IPS-NIHi7 (cell line): ENCODE measurements at regions not wholly inside any gene's neighbourhood (a gene's known extent, or its start where the extent isn't known, plus 50 kb on each side); places are given as distances from the start of the nearest gene placed in this dataset.

Experiments
- DNase-seq: peaks from one replicate; pipeline ENCODE4 v3.0.0; 2012; ENCODE audit warnings: mixed read lengths; ENCODE audit errors: extremely low spot score

DNA sequence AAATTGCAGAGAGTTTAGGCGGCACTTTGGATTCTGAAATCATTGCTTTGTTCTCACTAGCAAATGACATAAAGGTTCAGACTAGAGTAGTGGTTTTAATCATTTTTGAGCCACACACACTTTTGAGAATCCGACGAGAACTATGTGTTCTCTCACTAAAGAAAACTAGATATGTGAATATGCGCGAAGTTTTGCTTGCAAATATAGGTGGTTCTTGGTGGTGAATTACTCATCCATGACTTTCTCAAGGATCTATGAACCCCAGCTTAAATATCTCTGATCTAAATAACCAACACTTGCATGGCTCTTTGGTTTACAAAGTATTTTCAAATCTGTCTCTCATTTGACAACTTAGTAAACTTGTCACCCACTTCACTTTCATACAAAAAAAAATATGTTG lies 54.8 kb downstream of the NOG start:
- DNase-seq, result no peak

DNA sequence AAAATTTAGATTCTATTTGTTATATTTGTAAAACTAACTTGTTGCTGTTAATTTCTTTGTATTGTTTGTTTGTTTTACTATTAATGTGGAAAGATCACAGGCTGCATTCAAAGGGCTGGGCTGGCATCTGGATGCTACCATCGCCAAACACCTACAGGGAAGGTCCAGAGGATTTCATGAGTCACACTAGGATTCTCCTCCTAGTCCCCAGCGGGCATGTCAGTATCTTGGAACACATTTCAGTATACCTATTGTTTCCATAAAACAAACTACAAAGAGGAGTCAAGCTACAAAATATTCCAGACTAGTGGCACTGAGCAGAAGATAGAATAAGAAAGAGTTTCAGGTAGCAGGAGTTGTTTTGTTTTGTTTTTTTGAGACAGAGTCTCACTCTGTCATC lies 55.3 kb downstream of the NOG start:
- DNase-seq, result no peak

DNA sequence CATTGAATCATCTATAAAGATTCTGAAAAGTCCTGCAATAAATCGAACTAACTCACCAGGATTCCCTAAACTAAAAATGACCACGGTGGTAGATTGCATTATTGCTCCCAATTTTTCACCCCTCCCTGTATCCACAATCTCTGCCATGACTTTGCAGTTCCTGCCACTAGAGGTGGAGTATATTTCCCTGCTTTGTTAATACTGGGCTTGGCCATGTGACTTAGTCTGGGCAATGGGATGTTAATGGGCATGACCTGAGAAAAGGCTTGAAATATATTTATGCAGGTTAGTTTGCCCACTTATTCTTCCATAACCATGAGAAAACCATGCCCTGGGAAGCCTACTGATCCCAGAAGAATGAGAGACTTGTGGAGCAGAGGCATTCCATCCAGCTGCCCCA lies 59.1 kb downstream of the NOG start:
- no peak for DNase-seq

DNA sequence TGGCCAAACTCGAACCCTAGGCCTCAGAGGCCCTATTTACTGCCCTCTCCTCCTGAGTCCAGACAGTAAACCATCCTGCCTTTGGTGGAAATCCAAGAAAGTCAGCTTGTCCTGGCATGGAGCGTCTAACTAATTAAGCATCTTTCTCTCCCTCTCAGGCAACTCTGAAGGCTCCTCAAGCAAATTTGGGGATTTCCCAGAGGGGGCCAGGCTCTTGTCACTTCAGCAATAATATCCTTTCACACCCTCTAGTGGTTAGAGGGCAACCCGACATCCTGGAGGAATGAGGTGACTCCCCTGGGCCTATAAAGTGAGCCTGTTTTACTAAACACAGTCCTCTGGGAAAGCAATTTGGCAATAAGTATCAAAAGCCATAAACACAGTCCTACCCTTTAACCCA lies 60.4 kb downstream of the NOG start:
- peak; percentile 81 for DNase-seq

DNA sequence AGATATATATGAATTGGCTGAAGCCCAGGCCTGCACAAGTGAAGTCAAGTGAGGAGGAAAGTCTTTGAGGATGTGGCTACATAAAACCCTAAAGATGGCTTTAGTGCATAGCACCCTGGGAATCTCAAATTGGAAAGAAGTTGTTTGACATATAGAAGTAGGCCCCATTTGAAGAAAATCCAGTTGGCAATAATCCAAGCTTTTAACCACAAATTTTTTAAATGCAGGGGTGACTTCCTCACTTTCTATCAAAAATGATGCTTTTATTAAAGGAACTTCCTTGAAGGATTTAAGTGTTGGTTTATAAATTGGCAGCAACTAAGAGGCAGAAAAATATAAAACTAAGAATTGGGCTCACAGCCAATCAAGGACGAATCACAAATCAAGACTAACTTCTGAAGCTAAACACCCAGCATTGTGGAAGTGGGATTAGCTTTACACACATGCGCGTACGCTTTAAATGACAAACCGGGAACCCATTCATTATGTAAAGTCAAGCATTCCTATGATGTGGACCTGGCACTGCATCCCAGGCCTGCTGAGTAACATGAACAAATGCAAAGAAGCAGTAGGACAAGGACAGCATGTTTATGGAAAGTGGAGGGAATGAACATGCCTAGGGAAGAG lies 63.3 kb downstream of the NOG start:
- no peak for DNase-seq

DNA sequence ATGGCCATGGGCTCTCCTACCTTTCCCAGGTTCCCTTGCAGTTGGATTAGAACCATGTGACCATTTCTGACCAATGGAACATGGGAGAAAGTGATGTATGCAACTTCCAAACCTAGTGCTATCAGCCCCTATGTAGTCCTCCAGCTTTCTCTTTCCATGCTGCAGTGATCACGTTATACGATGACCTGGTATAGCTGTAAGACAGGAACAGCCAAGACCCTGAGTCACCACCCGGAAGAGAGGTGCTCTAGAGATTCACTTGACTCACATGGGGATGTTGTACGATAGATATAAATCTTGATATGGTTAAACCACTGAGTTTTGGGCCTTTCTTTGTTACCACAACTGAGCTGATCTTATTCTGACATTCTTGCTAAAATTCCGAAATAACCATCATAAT lies 65.1 kb downstream of the NOG start:
- no peak for DNase-seq

DNA sequence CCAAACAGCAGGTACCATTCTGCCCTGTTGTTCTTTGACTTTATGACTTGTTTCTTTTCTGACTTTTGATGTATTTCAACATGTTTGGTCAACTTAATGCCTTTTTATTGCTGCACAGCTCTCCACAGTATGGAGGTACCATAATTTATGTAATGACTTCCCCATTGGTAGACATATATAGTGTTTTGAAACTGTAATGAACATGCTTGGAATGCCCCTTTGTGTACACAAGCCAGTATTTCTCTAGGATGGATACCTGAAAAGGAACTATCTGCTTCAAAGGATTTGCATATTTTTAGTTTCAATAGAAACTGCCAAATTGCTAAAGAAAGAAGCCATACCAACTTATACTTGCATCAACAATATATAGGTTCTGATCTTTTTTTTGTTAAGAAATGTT lies 66.1 kb downstream of the NOG start:
- DNase-seq, result no peak

DNA sequence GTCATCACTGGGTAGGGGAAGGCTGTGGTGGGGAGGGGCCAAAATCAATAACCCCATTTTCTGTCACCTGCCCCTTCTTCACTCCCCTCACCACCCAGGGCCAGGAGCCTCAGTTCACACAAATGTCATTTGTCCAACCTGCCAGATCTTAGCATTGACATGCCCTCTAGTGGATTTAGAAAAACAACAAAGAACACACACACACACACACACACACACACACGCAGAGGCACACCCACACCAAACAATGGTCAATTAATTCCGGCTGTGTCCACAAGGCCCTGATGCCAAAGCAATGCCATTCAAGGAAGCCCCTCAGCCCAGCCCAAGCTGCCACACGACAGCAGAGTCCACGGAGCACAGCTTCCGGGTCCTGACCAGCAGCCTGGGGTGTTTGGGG lies 68.4 kb downstream of the NOG start:
- no peak for DNase-seq

DNA sequence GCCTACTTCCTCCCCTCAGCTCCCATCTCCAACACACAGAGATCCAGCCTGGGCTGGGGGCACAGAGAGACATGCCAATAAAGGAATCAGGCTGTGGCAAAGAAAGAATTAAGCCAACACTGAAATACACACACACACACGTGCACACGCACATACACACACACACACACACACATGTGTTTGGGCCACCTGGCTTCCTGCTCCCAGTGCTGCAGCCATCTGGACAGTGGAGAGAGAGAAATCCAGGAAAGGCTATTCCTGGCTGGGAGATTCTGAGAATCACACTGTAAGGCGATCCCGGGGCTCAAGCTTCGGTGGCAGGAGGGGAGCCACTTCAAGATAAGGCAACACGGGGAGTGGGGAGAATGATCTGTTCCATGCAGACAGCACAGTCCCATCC lies 72.4 kb downstream of the NOG start:
- no peak for DNase-seq

DNA sequence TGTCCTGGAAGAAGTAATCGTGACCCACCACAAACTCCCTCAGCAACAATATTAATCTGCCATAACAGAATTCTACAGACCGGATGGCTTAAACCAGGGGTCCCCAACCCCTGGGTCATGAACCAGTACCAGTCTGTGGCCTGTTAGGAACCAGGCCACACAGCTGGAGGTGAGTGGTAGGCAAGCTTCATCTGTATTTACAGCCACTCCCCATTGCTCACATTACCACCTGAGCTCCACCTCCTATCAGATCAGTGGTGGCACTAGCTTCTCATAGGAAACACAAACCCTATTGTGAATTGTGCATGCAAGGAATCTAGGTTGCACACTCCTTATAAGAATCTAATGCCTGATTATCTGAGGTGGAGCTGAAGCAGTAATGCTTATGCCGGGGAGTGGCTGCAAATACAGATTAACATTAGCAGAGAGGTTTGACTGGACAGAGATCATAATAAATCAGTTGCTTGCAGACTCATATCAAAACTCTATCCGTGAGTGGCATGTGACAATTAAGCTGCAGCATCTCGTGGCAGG lies 74.5 kb downstream of the NOG start:
- no peak for DNase-seq

DNA sequence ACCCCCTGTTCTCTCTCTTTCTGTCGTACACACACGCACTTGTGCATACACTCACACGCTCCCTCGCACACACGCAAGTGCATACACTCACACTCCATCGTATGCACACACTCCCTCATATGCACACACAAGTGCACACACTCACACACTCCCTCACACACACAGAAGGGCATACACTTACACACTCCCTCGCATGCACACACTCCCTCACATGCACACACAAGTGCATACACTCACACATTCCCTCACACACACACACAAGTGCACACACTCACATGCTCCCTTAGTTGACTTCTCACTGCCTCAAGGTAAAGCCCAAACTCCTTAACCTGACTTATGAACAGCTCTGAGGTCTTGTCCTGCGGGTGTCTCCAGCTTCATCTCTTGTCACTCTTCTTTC lies 78.7 kb downstream of the NOG start:
- no peak for DNase-seq

DNA sequence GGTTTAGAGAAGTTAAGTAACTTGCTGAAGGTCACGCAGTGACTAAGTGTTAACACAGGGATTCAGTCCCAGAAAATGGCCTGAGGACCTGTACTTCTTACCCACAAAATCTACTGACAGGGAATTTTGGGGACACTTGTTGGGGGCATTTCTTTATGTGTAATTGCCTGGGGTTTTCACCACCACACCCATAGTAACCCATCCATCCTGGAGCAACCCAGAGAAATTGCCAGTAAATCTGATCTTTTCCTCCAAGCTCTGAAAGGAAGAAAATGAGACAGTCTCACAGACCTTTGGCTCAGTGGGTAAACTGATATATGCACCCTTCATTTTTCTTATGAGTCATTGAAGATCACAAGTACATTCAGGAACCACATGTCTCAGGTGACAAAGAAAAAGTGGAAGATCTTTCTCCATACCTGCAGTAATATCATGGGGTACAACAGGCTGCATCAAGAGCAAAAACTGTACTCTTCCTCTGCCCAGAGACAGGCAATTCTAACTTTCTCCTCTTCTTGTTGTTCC lies 81.0 kb downstream of the NOG start:
- DNase-seq, result no peak

DNA sequence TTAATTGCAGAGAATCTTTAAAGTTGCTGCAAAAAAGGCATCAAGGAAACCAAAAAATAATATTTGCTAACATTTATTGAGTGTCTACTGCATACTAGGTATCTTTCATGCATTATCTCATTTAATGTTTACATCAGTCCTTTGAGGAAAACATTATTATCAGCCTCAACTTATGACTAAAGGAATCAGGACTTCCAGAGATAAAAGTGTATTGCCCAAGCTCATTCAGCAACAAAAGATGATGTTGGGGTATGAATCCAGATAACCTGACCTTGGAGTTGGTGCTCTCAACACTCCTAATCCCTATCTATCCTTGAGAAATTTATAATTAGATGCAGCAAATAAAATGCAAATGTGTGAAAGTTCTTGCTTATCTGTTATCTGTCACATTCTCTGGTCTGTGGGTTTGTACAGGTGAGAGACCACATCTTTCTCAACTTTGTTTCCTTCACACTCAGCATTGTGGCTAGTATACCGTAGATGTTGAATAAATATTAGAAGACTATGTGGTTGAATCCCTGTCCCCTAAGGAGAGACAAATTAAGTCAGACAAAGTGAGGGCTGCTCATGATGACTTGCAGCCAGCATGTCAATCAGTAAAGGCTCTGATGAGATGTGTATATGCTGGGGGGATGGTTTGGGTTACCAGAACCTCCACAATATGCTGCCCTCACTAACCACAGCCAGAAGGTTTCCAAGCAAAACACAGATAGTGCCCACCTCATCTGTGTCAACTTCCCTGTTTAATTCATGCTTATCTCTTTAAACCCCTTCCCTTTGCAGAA lies 82.6 kb downstream of the NOG start:
- no peak for DNase-seq

DNA sequence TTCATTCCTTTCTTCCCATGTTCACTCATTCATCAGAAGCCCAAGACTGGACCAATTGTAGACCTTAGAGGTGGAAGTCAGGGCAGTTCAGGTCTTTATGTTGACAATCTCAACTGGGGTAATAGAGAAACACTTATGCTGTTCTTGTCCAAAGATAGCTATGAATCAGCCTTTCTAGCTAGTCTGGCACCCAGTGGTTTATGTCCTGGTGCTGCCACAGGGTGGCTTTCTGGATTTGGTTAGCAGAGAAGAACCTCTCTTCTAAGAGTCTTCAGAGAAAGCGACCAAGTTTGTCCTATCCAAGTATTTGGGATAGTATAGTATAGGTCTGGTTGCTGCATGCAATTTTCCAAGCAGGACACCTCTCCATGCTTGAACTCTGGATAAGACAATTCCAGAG lies 83.3 kb downstream of the NOG start:
- no peak for DNase-seq

DNA sequence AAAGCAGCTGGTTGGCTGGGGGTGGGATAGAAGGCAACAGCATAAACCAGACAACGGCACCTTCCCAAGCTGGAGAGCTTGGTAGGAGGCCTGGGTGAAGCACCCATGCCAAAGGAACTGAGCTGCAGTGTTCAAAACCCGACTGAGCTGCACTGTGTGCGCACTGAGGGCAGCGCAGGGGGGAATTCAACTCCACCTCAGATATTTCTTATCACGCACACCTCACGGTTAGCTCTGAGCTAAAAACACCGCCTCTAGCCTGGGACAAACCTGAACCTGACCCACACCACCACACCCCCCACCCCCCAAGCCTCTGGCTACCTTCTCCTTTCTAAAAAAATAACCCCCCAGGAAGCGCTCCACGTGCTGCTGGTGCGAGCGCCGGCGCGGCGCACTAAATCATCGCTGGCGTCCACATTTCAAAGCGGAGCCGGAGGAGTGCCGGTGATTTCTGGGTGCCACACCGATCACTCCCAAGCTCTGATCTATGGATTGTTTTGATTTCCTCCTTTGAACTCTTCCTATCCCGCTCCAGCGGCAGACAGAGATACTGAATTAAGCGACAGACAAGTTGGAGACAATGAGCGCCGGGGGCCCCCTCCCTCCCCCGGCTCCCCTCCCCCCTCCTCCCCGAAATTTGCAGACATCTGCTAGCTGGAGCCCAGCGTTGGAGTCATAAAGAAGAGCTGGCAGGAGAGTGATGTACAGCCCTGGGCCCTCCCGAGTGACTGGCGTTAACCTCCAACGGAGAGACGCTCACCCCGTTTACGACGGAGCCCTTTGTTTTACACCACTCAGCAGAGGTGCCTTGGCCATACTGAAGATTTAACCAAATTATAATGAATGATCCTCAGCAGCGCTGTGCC lies 85.0 kb downstream of the NOG start:
- peak; percentile 30 for DNase-seq

DNA sequence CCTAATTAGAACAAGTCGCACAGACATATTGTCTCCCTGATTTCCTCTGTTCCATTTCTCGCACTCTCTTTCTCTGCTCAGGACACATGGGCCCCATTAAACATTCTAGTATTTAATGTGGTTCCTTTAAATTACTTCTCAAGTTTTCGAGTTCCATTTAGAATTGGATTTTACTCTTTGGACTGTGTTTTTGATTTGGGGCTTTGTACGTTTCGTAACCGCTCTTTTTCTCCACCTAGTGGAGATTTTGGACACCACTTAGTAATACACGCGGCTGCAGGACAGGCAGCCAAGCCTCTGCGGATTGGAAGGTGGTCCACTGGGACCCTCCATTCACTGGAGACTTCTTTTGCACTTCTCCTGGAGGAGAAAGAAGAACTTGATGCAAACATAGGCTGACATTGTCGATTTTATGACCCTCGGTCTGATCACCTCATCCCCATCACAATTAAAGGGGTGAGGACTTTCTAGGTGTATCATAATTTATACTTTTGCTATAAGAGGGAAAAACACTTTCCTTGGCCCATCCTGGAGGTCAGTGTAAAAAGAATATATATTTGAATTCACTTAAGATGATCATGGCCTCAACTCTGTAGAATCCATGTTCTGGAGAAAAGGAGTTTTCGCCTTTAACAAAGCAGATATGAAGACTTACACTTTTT lies 85.7 kb downstream of the NOG start:
- peak; percentile 68 for DNase-seq

DNA sequence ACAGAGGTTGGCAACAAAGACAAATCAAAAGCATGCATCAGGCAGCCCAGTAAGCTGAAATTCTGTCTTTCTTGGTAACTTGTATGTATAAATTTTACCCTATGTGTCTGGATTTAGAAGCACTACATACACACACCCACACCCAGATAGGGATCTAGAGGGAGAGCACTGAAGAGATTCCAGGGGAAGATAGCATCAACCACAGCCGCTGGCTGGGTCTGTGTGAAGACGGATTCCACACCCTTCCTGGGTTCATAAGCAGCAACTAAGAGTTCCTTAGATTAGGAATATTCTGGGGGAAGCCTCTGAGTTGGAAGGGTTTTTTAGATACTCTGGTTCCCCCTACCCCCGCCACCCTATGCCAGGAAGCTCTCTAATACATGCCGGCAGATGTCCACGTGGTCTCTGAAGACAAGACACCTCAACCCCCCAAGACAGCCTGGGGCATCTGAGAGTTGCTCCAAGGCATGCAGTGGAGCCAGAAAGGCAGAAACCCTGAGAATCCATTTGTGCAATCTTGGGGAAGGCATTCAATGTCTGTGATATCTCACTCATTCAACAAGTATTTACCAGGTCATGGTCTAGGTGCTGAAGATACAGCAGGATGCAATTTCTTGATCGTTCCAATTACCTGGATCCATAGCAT lies 86.4 kb downstream of the NOG start:
- no peak for DNase-seq

DNA sequence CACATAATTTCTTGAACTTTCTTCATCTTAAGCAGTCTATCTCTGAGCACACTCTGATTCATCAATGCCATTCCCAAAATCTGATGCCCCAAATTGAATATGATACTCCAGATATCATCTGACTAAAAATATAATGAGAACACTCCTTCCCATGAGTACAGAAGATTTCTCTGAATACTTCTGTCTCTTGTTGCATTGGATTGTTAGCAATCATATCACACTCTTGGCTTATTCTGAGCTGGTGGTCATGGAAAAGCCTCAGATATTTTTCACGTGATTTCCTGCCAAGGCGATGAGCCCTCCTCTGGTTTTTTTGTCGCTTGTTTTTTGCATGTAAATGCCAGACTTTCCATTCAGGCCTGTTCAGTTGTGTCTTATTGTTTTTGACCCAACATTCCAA lies 87.2 kb downstream of the NOG start:
- no peak for DNase-seq

DNA sequence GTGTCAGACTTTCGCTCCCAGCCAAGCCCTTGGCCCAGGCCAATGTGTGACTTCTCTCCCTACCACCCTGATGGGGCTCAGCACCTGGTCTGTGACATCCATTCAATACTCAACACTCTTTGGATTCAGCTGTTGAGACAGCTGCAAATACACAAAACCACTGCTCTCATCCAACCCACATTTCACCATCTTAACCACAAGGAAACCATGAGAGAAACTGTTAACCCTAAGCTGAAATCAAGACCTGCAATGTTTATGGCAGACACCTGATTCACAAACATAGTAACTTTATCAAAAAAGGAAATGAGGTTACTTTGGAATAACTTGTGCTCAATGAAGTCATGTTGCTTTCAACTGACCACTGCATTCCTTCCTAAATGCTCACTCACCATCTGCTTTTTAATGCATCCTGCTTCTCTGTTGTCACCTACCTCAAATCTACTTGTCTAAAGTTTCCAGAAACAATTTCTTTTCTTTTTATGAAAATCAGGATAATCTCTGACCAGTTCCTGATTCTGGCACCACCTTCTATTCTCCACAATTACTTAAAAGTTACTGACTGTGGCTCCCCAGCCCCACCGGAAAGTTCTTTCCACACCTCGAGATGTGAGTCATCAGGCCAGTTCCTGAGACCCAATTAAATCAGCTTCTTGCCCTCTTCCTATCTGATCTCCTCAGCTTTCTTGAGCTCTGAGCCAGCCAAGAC lies 88.2 kb downstream of the NOG start:
- no peak for DNase-seq

DNA sequence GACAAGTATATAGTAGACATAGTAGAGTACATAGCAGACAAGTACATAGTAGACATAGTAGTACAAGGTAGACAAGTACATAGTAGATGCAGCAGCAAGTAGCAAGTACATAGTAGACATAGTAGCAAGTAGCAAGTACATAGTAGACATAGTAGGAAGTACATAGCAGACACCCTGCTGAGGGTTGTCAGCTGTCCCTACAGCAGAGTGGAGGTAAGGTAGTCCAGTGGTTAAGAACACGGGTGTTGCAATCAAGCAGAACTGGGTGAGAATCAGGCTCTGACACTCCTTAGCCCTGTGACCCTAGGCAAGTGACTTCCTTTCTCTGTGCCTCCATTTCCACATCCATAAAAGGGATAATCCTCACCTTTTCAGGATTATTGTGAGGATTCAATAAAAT lies 94.7 kb downstream of the NOG start:
- no peak for DNase-seq
